SK-N-SH treated with all-trans-retinoic acid at 6 μM for 48 hours (cell line): ENCODE measurements at regions not wholly inside any gene's neighbourhood (a gene's known extent, or its start where the extent isn't known, plus 50 kb on each side); places are given as distances from the start of the nearest gene placed in this dataset.

Source experiments
- ARNTL ChIP-seq: fragments of 450-650 bp; formaldehyde crosslinking; IDR thresholded peaks from 2 replicates; pipeline ENCODE4 v1.5.0; 2020; ENCODE audit warnings: low read depth, mild to moderate bottlenecking, moderate library complexity, borderline replicate concordance
- BACH2 ChIP-seq: fragments of 250-450 bp; sonication (Bioruptor Pico); IDR thresholded peaks from 2 replicates; pipeline ENCODE4 v1.9.0; 2021; ENCODE audit warnings: mild to moderate bottlenecking, borderline replicate concordance
- CREB5 ChIP-seq: fragments of 250-450 bp; sonication (Bioruptor Pico); IDR thresholded peaks from 2 replicates; pipeline ENCODE4 v1.5.1; 2020; ENCODE audit warnings: low read depth, mild to moderate bottlenecking, moderate library complexity
- CSDC2 ChIP-seq: fragments of 250-450 bp; sonication (Bioruptor Pico); IDR thresholded peaks from 2 replicates; pipeline ENCODE4 v1.5.0; 2020; ENCODE audit warnings: mild to moderate bottlenecking, moderate library complexity
- ESRRG ChIP-seq: fragments of 250-450 bp; sonication (Bioruptor Pico); IDR thresholded peaks from 2 replicates; pipeline ENCODE4 v1.6.1; 2021; ENCODE audit warnings: mild to moderate bottlenecking
- PATZ1 ChIP-seq: fragments of 250-450 bp; sonication (Bioruptor Pico); IDR thresholded peaks from 2 replicates; pipeline ENCODE4 v1.8.0; 2020; ENCODE audit warnings: mild to moderate bottlenecking, moderate library complexity, borderline replicate concordance
- POU6F1 ChIP-seq: fragments of 250-450 bp; sonication (Bioruptor Pico); IDR thresholded peaks from 2 replicates; pipeline ENCODE4 v1.8.0; 2021; ENCODE audit warnings: low read depth, mild to moderate bottlenecking, moderate library complexity, borderline replicate concordance
- RARB ChIP-seq: fragments of 250-450 bp; sonication (Bioruptor Pico); IDR thresholded peaks from 2 replicates; pipeline ENCODE4 v1.8.0; 2021; ENCODE audit warnings: mild to moderate bottlenecking, moderate library complexity
- SNAI2 ChIP-seq: fragments of 250-450 bp; sonication (Bioruptor Pico); IDR thresholded peaks from 2 replicates; pipeline ENCODE4 v1.5.0; 2020; ENCODE audit warnings: mild to moderate bottlenecking, moderate library complexity
- TOX ChIP-seq: fragments of 250-450 bp; sonication (Bioruptor Pico); IDR thresholded peaks from 2 replicates; pipeline ENCODE4 v1.8.0; 2021; ENCODE audit warnings: mild to moderate bottlenecking, moderate library complexity, borderline replicate concordance
- ZC3H10 ChIP-seq: fragments of 250-450 bp; sonication (Bioruptor Pico); IDR thresholded peaks from 2 replicates; pipeline ENCODE4 v1.5.1; 2021; ENCODE audit warnings: mild to moderate bottlenecking, moderate library complexity
- ZFP30 ChIP-seq: fragments of 450-650 bp; formaldehyde crosslinking; IDR thresholded peaks from 2 replicates; pipeline ENCODE4 v1.5.0; 2022; ENCODE audit warnings: mild to moderate bottlenecking, moderate library complexity
- ZNF70 ChIP-seq: fragments of 450-650 bp; formaldehyde crosslinking; IDR thresholded peaks from 2 replicates; pipeline ENCODE4 v1.5.0; 2020; ENCODE audit warnings: mild to moderate bottlenecking, moderate library complexity
- ZNF8 ChIP-seq: fragments of 450-650 bp; formaldehyde crosslinking; IDR thresholded peaks from 2 replicates; pipeline ENCODE4 v1.5.0; 2020; ENCODE audit warnings: mild to moderate bottlenecking, moderate library complexity

GRCh38 chr13:40127476-40127875 lies 472.0 kb downstream of the COG6 start:
- TF ChIP-seq RARB (CRISPR knock-in tag) (no peak), BACH2 (no peak), ZNF70 (no peak), ZNF8 (no peak), PATZ1 (no peak), POU6F1 (CRISPR knock-in tag) (no peak), CREB5 (CRISPR knock-in tag) (no peak), SNAI2 (CRISPR knock-in tag) (no peak), ESRRG (CRISPR knock-in tag) (no peak), ZC3H10 (CRISPR knock-in tag) (no peak), ARNTL (CRISPR knock-in tag) (no peak), TOX (CRISPR knock-in tag) (no peak), ZFP30 (no peak), CSDC2 (CRISPR knock-in tag) (no peak)
